HCT116 (cell line): ENCODE measurements at regions not wholly inside any gene's neighbourhood (a gene's known extent, or its start where the extent isn't known, plus 50 kb on each side); places are given as distances from the start of the nearest gene placed in this dataset.

Experiments used
- EZH2 ChIP-seq: fragments of 200-600 bp; sonication (generic); IDR thresholded peaks from 2 replicates; pipeline ENCODE4 v1.6.1; 2017; ENCODE audit warnings: antibody characterized with exemption, mixed run types
- POLR2A ChIP-seq: IDR thresholded peaks from 2 replicates; pipeline ENCODE4 v1.7.0; 2011; ENCODE audit warnings: borderline replicate concordance; ENCODE audit not compliant: insufficient read depth, insufficient read length; ENCODE audit errors: extremely low read depth
- RAD21 ChIP-seq: IDR thresholded peaks from 2 replicates; pipeline ENCODE4 v1.6.1; 2012; ENCODE audit warnings: low read depth, mild to moderate bottlenecking
- YY1 ChIP-seq: IDR thresholded peaks from 2 replicates; pipeline ENCODE4 v1.6.1; 2011; ENCODE audit warnings: low read length, low read depth, moderate library complexity, mild to moderate bottlenecking; ENCODE audit not compliant: insufficient replicate concordance; ENCODE audit errors: extremely low read depth
- TF ChIP-seq, protein P1 (sequence below), 3 experiments: fragments of 200-600 bp in 1 of 3; sonication (generic) in 1 of 3; IDR thresholded peaks in 2 of 3; conservative IDR thresholded peaks in 1 of 3; 2 replicates each; pipeline ENCODE4 v1.5.1; 2012 to 2017; ENCODE audit warnings: low read depth in 2 of 3, low read length in 2 of 3, antibody characterized with exemption in 1 of 3, borderline replicate concordance in 1 of 3, control low read depth in 1 of 3, mild to moderate bottlenecking in 1 of 3, mixed read lengths in 1 of 3, mixed run types in 1 of 3, moderate library complexity in 1 of 3; ENCODE audit not compliant: insufficient read depth in 1 of 3
- TF ChIP-seq, protein P2 (sequence below): IDR thresholded peaks from 2 replicates; pipeline ENCODE4 v1.6.1; 2012; ENCODE audit warnings: low read depth

DNA sequence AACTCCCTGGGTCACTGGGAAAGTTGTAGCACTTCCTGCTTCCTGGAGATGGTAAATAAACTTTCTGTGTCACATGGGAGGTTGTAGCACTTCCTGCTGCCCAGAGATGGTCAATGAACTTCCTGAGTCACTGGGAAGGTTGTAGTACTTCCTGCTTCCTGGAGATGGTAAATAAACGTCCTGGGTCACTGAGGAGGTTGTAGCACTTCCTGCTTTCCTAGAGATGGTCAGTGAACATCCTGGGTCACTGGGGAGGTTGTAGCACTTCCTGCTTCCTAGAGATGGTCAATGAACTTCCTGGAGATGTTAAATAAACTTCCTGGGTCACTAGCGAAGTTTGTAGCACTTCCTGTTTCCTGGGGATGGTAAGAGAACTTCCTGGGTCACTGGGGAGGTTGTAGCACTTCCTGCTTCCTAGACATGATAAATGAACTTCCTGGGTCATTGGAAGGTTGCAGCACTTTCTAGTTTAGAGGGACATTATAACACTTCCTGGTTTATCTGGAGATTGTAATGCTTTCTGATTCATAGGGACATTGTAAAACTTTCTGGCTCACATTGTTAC is 62.3 kb upstream of the CD99 start:
- TF ChIP-seq RAD21 (no peak), POLR2A (no peak), YY1 (no peak), EZH2 (no peak)
- TF ChIP-seq, protein P1, sequence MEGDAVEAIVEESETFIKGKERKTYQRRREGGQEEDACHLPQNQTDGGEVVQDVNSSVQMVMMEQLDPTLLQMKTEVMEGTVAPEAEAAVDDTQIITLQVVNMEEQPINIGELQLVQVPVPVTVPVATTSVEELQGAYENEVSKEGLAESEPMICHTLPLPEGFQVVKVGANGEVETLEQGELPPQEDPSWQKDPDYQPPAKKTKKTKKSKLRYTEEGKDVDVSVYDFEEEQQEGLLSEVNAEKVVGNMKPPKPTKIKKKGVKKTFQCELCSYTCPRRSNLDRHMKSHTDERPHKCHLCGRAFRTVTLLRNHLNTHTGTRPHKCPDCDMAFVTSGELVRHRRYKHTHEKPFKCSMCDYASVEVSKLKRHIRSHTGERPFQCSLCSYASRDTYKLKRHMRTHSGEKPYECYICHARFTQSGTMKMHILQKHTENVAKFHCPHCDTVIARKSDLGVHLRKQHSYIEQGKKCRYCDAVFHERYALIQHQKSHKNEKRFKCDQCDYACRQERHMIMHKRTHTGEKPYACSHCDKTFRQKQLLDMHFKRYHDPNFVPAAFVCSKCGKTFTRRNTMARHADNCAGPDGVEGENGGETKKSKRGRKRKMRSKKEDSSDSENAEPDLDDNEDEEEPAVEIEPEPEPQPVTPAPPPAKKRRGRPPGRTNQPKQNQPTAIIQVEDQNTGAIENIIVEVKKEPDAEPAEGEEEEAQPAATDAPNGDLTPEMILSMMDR (IDR thresholded peaks at IDR 0.05 in 2 of 3, conservative IDR thresholded peaks at IDR 0.05 in 1 of 3; ENCODE audit: borderline replicate concordance in 1 of 3, insufficient read depth in 1 of 3, low read depth in 2 of 3, low read length in 2 of 3): no peak
- TF ChIP-seq, protein P2, sequence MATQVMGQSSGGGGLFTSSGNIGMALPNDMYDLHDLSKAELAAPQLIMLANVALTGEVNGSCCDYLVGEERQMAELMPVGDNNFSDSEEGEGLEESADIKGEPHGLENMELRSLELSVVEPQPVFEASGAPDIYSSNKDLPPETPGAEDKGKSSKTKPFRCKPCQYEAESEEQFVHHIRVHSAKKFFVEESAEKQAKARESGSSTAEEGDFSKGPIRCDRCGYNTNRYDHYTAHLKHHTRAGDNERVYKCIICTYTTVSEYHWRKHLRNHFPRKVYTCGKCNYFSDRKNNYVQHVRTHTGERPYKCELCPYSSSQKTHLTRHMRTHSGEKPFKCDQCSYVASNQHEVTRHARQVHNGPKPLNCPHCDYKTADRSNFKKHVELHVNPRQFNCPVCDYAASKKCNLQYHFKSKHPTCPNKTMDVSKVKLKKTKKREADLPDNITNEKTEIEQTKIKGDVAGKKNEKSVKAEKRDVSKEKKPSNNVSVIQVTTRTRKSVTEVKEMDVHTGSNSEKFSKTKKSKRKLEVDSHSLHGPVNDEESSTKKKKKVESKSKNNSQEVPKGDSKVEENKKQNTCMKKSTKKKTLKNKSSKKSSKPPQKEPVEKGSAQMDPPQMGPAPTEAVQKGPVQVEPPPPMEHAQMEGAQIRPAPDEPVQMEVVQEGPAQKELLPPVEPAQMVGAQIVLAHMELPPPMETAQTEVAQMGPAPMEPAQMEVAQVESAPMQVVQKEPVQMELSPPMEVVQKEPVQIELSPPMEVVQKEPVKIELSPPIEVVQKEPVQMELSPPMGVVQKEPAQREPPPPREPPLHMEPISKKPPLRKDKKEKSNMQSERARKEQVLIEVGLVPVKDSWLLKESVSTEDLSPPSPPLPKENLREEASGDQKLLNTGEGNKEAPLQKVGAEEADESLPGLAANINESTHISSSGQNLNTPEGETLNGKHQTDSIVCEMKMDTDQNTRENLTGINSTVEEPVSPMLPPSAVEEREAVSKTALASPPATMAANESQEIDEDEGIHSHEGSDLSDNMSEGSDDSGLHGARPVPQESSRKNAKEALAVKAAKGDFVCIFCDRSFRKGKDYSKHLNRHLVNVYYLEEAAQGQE: no peak
